ENCODE measurements at regions not wholly inside any gene's neighbourhood (a gene's known extent, or its start where the extent isn't known, plus 50 kb on each side); places are given as distances from the start of the nearest gene placed in this dataset.

GRCh38 chr2:156884216-156884615 is 373.3 kb upstream of the GALNT5 start:
- TF ChIP-seq CTCF (conservative IDR thresholded peaks at IDR 0.05 in 1 of 2, IDR thresholded peaks at IDR 0.05 in 1 of 2; ENCODE audit: low read depth in 1 of 2, low read length in 2 of 2): no peak
- TF ChIP-seq EZH2 (IDR thresholded peaks at IDR 0.05; ENCODE audit: low read length, missing control alignments): no peak
- Histone ChIP-seq H3K4me1 (ENCODE audit: control insufficient read depth, extremely low read depth, insufficient read depth, low read length) (no peaks in the 10 kb centered on the region), H2AFZ (ENCODE audit: low read length) (no peak overlapping the region), H3K9ac (ENCODE audit: insufficient read depth, low read length) (no peak overlapping the region), H3K36me3 (ENCODE audit: control insufficient read depth, insufficient read depth, low read length) (no peaks in the 10 kb centered on the region), H3K4me2 (ENCODE audit: extremely low read depth, insufficient read depth, low read length) (no peak overlapping the region), H4K20me1 (ENCODE audit: control insufficient read depth, extremely low read depth, insufficient read depth, low read length) (no peaks in the 10 kb centered on the region), H3K9me3 (ENCODE audit: control insufficient read depth, insufficient read depth, low read depth, low read length) (no peaks in the 10 kb centered on the region), H3K4me3 (replicated peaks in 1 of 4; ENCODE audit: control extremely low read depth in 1 of 4, insufficient read depth in 1 of 4, low read depth in 3 of 4, low read length in 4 of 4) (no peak overlapping the region), H3K79me2 (ENCODE audit: control insufficient read depth, insufficient read depth, low read length) (no peaks in the 10 kb centered on the region), H3K27me3 (ENCODE audit: control insufficient read depth, insufficient read depth, low read length) (no peaks in the 10 kb centered on the region), H3K27ac (ENCODE audit: insufficient read depth, low read length) (no peak overlapping the region)
- DNase-seq (ENCODE audit: low read depth in 2 of 2): no peak

GRCh38 chr2:156890529-156891148 is 366.9 kb upstream of the GALNT5 start:
- DNase-seq (ENCODE audit: low read depth in 2 of 2): no peak

GRCh38 chr2:156891609-156892008 is 365.9 kb upstream of the GALNT5 start:
- no peak for DNase-seq (ENCODE audit: low read depth in 2 of 2)
- Histone ChIP-seq H3K79me2 (ENCODE audit: control insufficient read depth, insufficient read depth, low read length) (no peaks in the 10 kb centered on the region), H3K4me2 (ENCODE audit: extremely low read depth, insufficient read depth, low read length) (no peak overlapping the region), H3K27me3 (ENCODE audit: control insufficient read depth, insufficient read depth, low read length) (no peaks in the 10 kb centered on the region), H3K4me3 (replicated peaks in 1 of 4; ENCODE audit: control extremely low read depth in 1 of 4, insufficient read depth in 1 of 4, low read depth in 3 of 4, low read length in 4 of 4) (no peak overlapping the region), H3K9ac (ENCODE audit: insufficient read depth, low read length) (no peak overlapping the region), H4K20me1 (ENCODE audit: control insufficient read depth, extremely low read depth, insufficient read depth, low read length) (no peaks in the 10 kb centered on the region), H3K36me3 (ENCODE audit: control insufficient read depth, insufficient read depth, low read length) (no peaks in the 10 kb centered on the region), H3K4me1 (ENCODE audit: control insufficient read depth, extremely low read depth, insufficient read depth, low read length) (peaks cover 3% of the 10 kb centered on the region), H2AFZ (ENCODE audit: low read length) (no peak overlapping the region), H3K27ac (ENCODE audit: insufficient read depth, low read length) (no peak overlapping the region), H3K9me3 (ENCODE audit: control insufficient read depth, insufficient read depth, low read depth, low read length) (no peaks in the 10 kb centered on the region)
- TF ChIP-seq CTCF (conservative IDR thresholded peaks at IDR 0.05 in 1 of 2, IDR thresholded peaks at IDR 0.05 in 1 of 2; ENCODE audit: low read depth in 1 of 2, low read length in 2 of 2) (no peak), EZH2 (IDR thresholded peaks at IDR 0.05; ENCODE audit: low read length, missing control alignments) (no peak)

More at GRCh38 chr2:156890529-156891148, 366.9 kb upstream of the GALNT5 start:
- Histone ChIP-seq H3K27me3 (ENCODE audit: control insufficient read depth, insufficient read depth, low read length) (no peaks in the 10 kb centered on the region), H4K20me1 (ENCODE audit: control insufficient read depth, extremely low read depth, insufficient read depth, low read length) (no peaks in the 10 kb centered on the region), H3K4me1 (ENCODE audit: control insufficient read depth, extremely low read depth, insufficient read depth, low read length) (peaks cover 3% of the 10 kb centered on the region), H3K36me3 (ENCODE audit: control insufficient read depth, insufficient read depth, low read length) (no peaks in the 10 kb centered on the region), H2AFZ (ENCODE audit: low read length) (no peak overlapping the region), H3K79me2 (ENCODE audit: control insufficient read depth, insufficient read depth, low read length) (no peaks in the 10 kb centered on the region), H3K4me2 (ENCODE audit: extremely low read depth, insufficient read depth, low read length) (no peak overlapping the region), H3K27ac (ENCODE audit: insufficient read depth, low read length) (no peak overlapping the region), H3K4me3 (replicated peaks in 1 of 4; ENCODE audit: control extremely low read depth in 1 of 4, insufficient read depth in 1 of 4, low read depth in 3 of 4, low read length in 4 of 4) (no peak overlapping the region), H3K9me3 (ENCODE audit: control insufficient read depth, insufficient read depth, low read depth, low read length) (no peaks in the 10 kb centered on the region), H3K9ac (ENCODE audit: insufficient read depth, low read length) (no peak overlapping the region)
- TF ChIP-seq CTCF (conservative IDR thresholded peaks at IDR 0.05 in 1 of 2, IDR thresholded peaks at IDR 0.05 in 1 of 2; ENCODE audit: low read depth in 1 of 2, low read length in 2 of 2) (no peak), EZH2 (IDR thresholded peaks at IDR 0.05; ENCODE audit: low read length, missing control alignments) (no peak)

All from fibroblast of lung (primary cell).